Esophagus muscularis mucosa (tissue), 4 donors: ENCODE measurements at regions not wholly inside any gene's neighbourhood (a gene's known extent, or its start where the extent isn't known, plus 50 kb on each side); places are given as distances from the start of the nearest gene placed in this dataset.

Experiments used
- EP300 ChIP-seq: sonication (generic); formaldehyde crosslinking; IDR thresholded peaks from one replicate; pipeline ENCODE4 v1.6.1; 2017; ENCODE audit warnings: antibody characterized with exemption
- POLR2A ChIP-seq: fragments of 450-650 bp; IDR thresholded peaks from one replicate; pipeline ENCODE4 v1.6.1; 2017; ENCODE audit warnings: antibody characterized with exemption, moderate library complexity, mild to moderate bottlenecking, low read depth
- POLR2AphosphoS5 ChIP-seq, 2 donors: sonication (generic); formaldehyde crosslinking; IDR thresholded peaks; one replicate each; pipeline ENCODE4 v1.6.1; 2017; ENCODE audit warnings: antibody characterized with exemption in 2 of 2
- TF ChIP-seq, protein P1 (sequence below), 3 experiments: fragments of 200-600 bp in 2 of 3; fragments of 450-650 bp in 1 of 3; sonication (generic) in 2 of 3; IDR thresholded peaks; one replicate each; pipeline ENCODE4 v1.5.1; 2017 to 2019; ENCODE audit warnings: antibody characterized with exemption in 3 of 3, mild to moderate bottlenecking in 2 of 3, moderate library complexity in 1 of 3

DNA sequence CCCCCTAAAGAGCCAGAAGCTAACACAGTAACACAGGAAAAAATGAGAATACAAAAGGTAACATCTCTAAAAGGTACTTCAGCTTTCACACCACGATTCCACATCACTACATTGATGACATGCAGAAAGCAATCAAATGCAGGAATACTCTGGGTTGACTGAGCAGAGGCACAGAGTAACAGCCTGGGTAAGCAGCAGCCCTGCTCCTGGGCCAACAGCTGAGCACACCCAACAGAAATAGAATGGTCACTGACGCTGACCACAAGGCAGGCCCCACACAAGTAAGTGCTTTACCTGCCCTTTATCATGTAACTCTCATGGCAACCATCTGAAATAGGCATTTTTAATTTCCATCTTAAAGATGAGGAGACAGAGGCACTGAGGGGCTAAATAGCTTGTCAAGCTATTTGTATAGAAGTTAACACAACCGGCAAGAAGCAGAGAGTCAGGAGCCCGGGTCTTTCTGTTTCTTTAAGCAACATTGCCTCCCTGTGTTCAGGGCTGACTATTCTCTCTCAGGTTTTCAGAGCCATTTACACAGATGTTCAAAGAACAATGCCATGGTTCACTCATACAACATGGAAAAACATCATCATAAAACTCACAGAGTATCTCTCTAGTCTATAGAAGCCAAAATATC, 168.9 kb downstream of the ZNF674 start:
- TF ChIP-seq, protein P1, sequence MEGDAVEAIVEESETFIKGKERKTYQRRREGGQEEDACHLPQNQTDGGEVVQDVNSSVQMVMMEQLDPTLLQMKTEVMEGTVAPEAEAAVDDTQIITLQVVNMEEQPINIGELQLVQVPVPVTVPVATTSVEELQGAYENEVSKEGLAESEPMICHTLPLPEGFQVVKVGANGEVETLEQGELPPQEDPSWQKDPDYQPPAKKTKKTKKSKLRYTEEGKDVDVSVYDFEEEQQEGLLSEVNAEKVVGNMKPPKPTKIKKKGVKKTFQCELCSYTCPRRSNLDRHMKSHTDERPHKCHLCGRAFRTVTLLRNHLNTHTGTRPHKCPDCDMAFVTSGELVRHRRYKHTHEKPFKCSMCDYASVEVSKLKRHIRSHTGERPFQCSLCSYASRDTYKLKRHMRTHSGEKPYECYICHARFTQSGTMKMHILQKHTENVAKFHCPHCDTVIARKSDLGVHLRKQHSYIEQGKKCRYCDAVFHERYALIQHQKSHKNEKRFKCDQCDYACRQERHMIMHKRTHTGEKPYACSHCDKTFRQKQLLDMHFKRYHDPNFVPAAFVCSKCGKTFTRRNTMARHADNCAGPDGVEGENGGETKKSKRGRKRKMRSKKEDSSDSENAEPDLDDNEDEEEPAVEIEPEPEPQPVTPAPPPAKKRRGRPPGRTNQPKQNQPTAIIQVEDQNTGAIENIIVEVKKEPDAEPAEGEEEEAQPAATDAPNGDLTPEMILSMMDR (IDR thresholded peaks at IDR 0.05), result peak; percentile 21 to 38 (median 37)
- TF ChIP-seq POLR2A, result no peak
- TF ChIP-seq POLR2AphosphoS5 (IDR thresholded peaks at IDR 0.05), result no peak
- no peak for TF ChIP-seq EP300
